ENCODE measurements at regions not wholly inside any gene's neighbourhood (a gene's known extent, or its start where the extent isn't known, plus 50 kb on each side); places are given as distances from the start of the nearest gene placed in this dataset.

- no peaks in the 10 kb centered on the region for H3K4me1 Mint-ChIP-seq (ENCODE audit: low read depth, unreplicated experiment)
- no peaks in the 10 kb centered on the region for H3K9me3 Mint-ChIP-seq (ENCODE audit: unreplicated experiment)
- no peak for DNase-seq
- no peak overlapping the region for H3K4me3 Mint-ChIP-seq (ENCODE audit: unreplicated experiment)
- no peaks in the 10 kb centered on the region for H3K36me3 Mint-ChIP-seq (ENCODE audit: unreplicated experiment)
- no peak overlapping the region for H3K27ac Mint-ChIP-seq (ENCODE audit: unreplicated experiment)
- no peak for TF ChIP-seq CTCF (IDR thresholded peaks at IDR 0.05; ENCODE audit: partially characterized antibody, unreplicated experiment)
- H3K27me3 Mint-ChIP-seq (ENCODE audit: unreplicated experiment), result peaks cover 3% of the 10 kb centered on the region
Measured at GRCh38 chr4:60745800-60746571, 454.1 kb upstream of the ADGRL3 start.

GRCh38 chr4:60750962-60751361 lies 449.2 kb upstream of the ADGRL3 start:
- TF ChIP-seq CTCF (IDR thresholded peaks at IDR 0.05; ENCODE audit: partially characterized antibody, unreplicated experiment), result no peak
- Mint-ChIP-seq H3K27ac (ENCODE audit: unreplicated experiment) (no peak overlapping the region), H3K4me3 (ENCODE audit: unreplicated experiment) (no peak overlapping the region), H3K36me3 (ENCODE audit: unreplicated experiment) (no peaks in the 10 kb centered on the region), H3K4me1 (ENCODE audit: low read depth, unreplicated experiment) (no peaks in the 10 kb centered on the region), H3K27me3 (ENCODE audit: unreplicated experiment) (no peaks in the 10 kb centered on the region), H3K9me3 (ENCODE audit: unreplicated experiment) (peaks cover 1% of the 10 kb centered on the region)
- DNase-seq, result no peak

- Mint-ChIP-seq H3K36me3 (ENCODE audit: unreplicated experiment) (no peaks in the 10 kb centered on the region), H3K4me3 (ENCODE audit: unreplicated experiment) (no peak overlapping the region), H3K27ac (ENCODE audit: unreplicated experiment) (no peak overlapping the region), H3K4me1 (ENCODE audit: low read depth, unreplicated experiment) (no peaks in the 10 kb centered on the region), H3K9me3 (ENCODE audit: unreplicated experiment) (no peaks in the 10 kb centered on the region), H3K27me3 (ENCODE audit: unreplicated experiment) (no peaks in the 10 kb centered on the region)
- DNase-seq, result no peak
- TF ChIP-seq CTCF (IDR thresholded peaks at IDR 0.05; ENCODE audit: partially characterized antibody, unreplicated experiment), result no peak
Measured at GRCh38 chr4:60757986-60758680, 442.0 kb upstream of the ADGRL3 start.

- H3K4me3 Mint-ChIP-seq (ENCODE audit: unreplicated experiment), result no peak overlapping the region
- H3K4me1 Mint-ChIP-seq (ENCODE audit: low read depth, unreplicated experiment), result no peaks in the 10 kb centered on the region
- no peak overlapping the region for H3K27ac Mint-ChIP-seq (ENCODE audit: unreplicated experiment)
- H3K36me3 Mint-ChIP-seq (ENCODE audit: unreplicated experiment), result no peaks in the 10 kb centered on the region
- no peaks in the 10 kb centered on the region for H3K27me3 Mint-ChIP-seq (ENCODE audit: unreplicated experiment)
- no peak for DNase-seq
- no peaks in the 10 kb centered on the region for H3K9me3 Mint-ChIP-seq (ENCODE audit: unreplicated experiment)
- TF ChIP-seq CTCF (IDR thresholded peaks at IDR 0.05; ENCODE audit: partially characterized antibody, unreplicated experiment), result peak; percentile 73
Measured at GRCh38 chr4:60759518-60760245, 440.4 kb upstream of the ADGRL3 start.
